HepG2 (cell line): ENCODE measurements at regions not wholly inside any gene's neighbourhood (a gene's known extent, or its start where the extent isn't known, plus 50 kb on each side); places are given as distances from the start of the nearest gene placed in this dataset.

Experiments
- ATAC-seq: fragments of 200-7000 bp; cut with Tn5 transposase; 3 replicates; pipeline ENCODE4 v1.9.1; 2020; ENCODE audit warnings: mild to moderate bottlenecking, moderate library complexity
- BruUV-seq: library from RNA; stranded (reverse); fragments of 400-500 nt; replicated peaks from 2 replicates; lab custom pipeline; 2021; lab: Mats Ljungman, UMichigan
- CTCF ChIA-PET: fragments of 300-600 bp; formaldehyde crosslinking; extraction: SDS; loops from one replicate; lab custom pipeline; 2021; ENCODE audit warnings: low total read pairs, inconsistent platforms, low intra/inter-chr PET ratio; lab: Yijun Ruan, JAX
- POLR2A ChIA-PET: fragments of 350-600 bp; sonication (Branson Sonifier 250); formaldehyde crosslinking; loops from one replicate; lab custom pipeline; 2020; ENCODE audit warnings: antibody characterized with exemption, inconsistent platforms; lab: Yijun Ruan, JAX
- DNase-seq: peaks from one replicate; pipeline ENCODE4 v3.0.0-alpha.2; 2015; ENCODE audit warnings: low spot score
- FAIRE-seq: peaks from 3 replicates; lab custom pipeline; 2011; peaks lifted over from hg19 to GRCh38; lab: Jason Lieb, UNC
- H2AFZ ChIP-seq: one replicate; pipeline ENCODE4 v1.6.1; 2011; ENCODE audit warnings: low read length, inconsistent platforms
- H3K27ac ChIP-seq: fragments of 300-600 bp; 3 replicates; pipeline ENCODE4 v1.8.0; 2011; ENCODE audit warnings: mixed run types, mild to moderate bottlenecking, mixed read lengths, low read length, inconsistent platforms; ENCODE audit not compliant: insufficient read depth; ENCODE audit errors: extremely low read length
- H3K27me3 ChIP-seq, 2 experiments: fragments of 200-600 bp in 1 of 2; 2 replicates in 1 of 2; 3 replicates in 1 of 2; pipeline versions ENCODE4 v1.6.0 to v1.8.0; 2011; ENCODE audit warnings: low read length in 2 of 2, mild to moderate bottlenecking in 2 of 2, moderate library complexity in 2 of 2, inconsistent platforms in 1 of 2; ENCODE audit not compliant: insufficient read depth in 2 of 2, control insufficient read depth in 1 of 2
- H3K36me3 ChIP-seq, 2 experiments: fragments of 200-600 bp in 1 of 2; replicated peaks in 1 of 2; 2 replicates in 1 of 2; 3 replicates in 1 of 2; pipeline versions ENCODE4 v1.5.1 to v1.8.0; 2011; ENCODE audit warnings: low read length in 2 of 2, inconsistent platforms in 1 of 2; ENCODE audit not compliant: insufficient read depth in 2 of 2, control insufficient read depth in 1 of 2
- H3K4me1 ChIP-seq: 2 replicates; pipeline ENCODE4 v1.5.1; 2012; ENCODE audit warnings: low read length, inconsistent platforms; ENCODE audit not compliant: insufficient read depth
- H3K4me2 ChIP-seq: 2 replicates; pipeline ENCODE4 v1.6.0; 2011; ENCODE audit warnings: low read depth, low read length, inconsistent platforms
- H3K4me3 ChIP-seq, 3 experiments: fragments of 200-600 bp in 1 of 3; sonication (generic), shearing (Covaris generic) in 1 of 3; replicated peaks in 1 of 3; 2 replicates each; pipeline ENCODE4 v1.5.1; 2011 to 2016; ENCODE audit warnings: low read length in 3 of 3, inconsistent platforms in 2 of 3, low read depth in 2 of 3, mild to moderate bottlenecking in 2 of 3, control low read depth in 1 of 3, mixed read lengths in 1 of 3; ENCODE audit not compliant: insufficient read depth in 1 of 3
- H3K79me2 ChIP-seq: one replicate; pipeline ENCODE4 v1.6.1; 2011; ENCODE audit warnings: low read length, inconsistent platforms; ENCODE audit not compliant: insufficient read depth
- H3K9ac ChIP-seq: 2 replicates; pipeline ENCODE4 v1.6.0; 2011; ENCODE audit warnings: mild to moderate bottlenecking, low read depth, low read length, inconsistent platforms; ENCODE audit not compliant: insufficient read depth
- H3K9me3 ChIP-seq: 2 replicates; pipeline ENCODE4 v1.5.1; 2012; ENCODE audit warnings: mild to moderate bottlenecking, low read length
- H4K20me1 ChIP-seq: 2 replicates; pipeline ENCODE4 v1.6.0; 2011; ENCODE audit warnings: inconsistent platforms, mild to moderate bottlenecking, low read length, moderate library complexity; ENCODE audit not compliant: insufficient read depth
- ARNT ChIP-seq: fragments of 450-650 bp; IDR thresholded peaks from 2 replicates; pipeline ENCODE4 v1.6.1; 2017
- HOXA3 ChIP-seq: sonication (generic); formaldehyde crosslinking; IDR thresholded peaks from 2 replicates; pipeline ENCODE4 v1.5.0; 2020; ENCODE audit warnings: missing genetic modification reagents
- MTF1 ChIP-seq: sonication (generic); formaldehyde crosslinking; IDR thresholded peaks from 2 replicates; pipeline ENCODE4 v1.5.0; 2020; ENCODE audit warnings: missing genetic modification reagents
- MXI1 ChIP-seq: IDR thresholded peaks from 3 replicates; pipeline ENCODE4 v1.6.1; 2012; ENCODE audit warnings: low read depth, low read length, inconsistent platforms, borderline replicate concordance
- NPAS2 ChIP-seq: sonication (generic); formaldehyde crosslinking; IDR thresholded peaks from 2 replicates; pipeline ENCODE4 v1.8.0; 2022; ENCODE audit warnings: mild to moderate bottlenecking, missing genetic modification reagents, borderline replicate concordance
- PAWR ChIP-seq: sonication (generic); formaldehyde crosslinking; IDR thresholded peaks from 2 replicates; pipeline ENCODE4 v1.4.0; 2020; ENCODE audit warnings: missing genetic modification reagents, mild to moderate bottlenecking, borderline replicate concordance
- TIGD3 ChIP-seq: sonication (generic); formaldehyde crosslinking; IDR thresholded peaks from 2 replicates; pipeline ENCODE4 v1.5.1; 2020; ENCODE audit warnings: mild to moderate bottlenecking, missing genetic modification reagents, borderline replicate concordance
- YY1 ChIP-seq: IDR thresholded peaks from 2 replicates; pipeline ENCODE4 v1.6.1; 2011; ENCODE audit warnings: low read length, low read depth, moderate library complexity, mild to moderate bottlenecking; ENCODE audit not compliant: insufficient read depth, insufficient replicate concordance
- ZBTB3 ChIP-seq: sonication (generic); formaldehyde crosslinking; IDR thresholded peaks from 2 replicates; pipeline ENCODE4 v1.4.0; 2020; ENCODE audit warnings: low read depth, mild to moderate bottlenecking, moderate library complexity, missing genetic modification reagents, borderline replicate concordance
- ZNF136 ChIP-seq: sonication (generic); formaldehyde crosslinking; IDR thresholded peaks from 2 replicates; pipeline ENCODE4 v1.8.1; 2022; ENCODE audit warnings: low read depth, mild to moderate bottlenecking, moderate library complexity, missing genetic modification reagents
- ZNF207 ChIP-seq: fragments of 450-650 bp; IDR thresholded peaks from 2 replicates; pipeline ENCODE4 v1.6.1; 2016; ENCODE audit warnings: antibody characterized with exemption, borderline replicate concordance
- ZNF329 ChIP-seq: sonication (generic); formaldehyde crosslinking; IDR thresholded peaks from 2 replicates; pipeline ENCODE4 v1.9.0; 2021; ENCODE audit warnings: low read depth, mild to moderate bottlenecking, missing genetic modification reagents
- ZNF382 ChIP-seq: sonication (generic); formaldehyde crosslinking; IDR thresholded peaks from 2 replicates; pipeline ENCODE4 v1.5.0; 2020; ENCODE audit warnings: missing genetic modification reagents, mild to moderate bottlenecking, borderline replicate concordance
- ZNF547 ChIP-seq: sonication (generic); formaldehyde crosslinking; IDR thresholded peaks from 2 replicates; pipeline ENCODE4 v1.5.1; 2020; ENCODE audit warnings: mild to moderate bottlenecking, missing genetic modification reagents
- ZNF776 ChIP-seq: sonication (generic); formaldehyde crosslinking; IDR thresholded peaks from 2 replicates; pipeline ENCODE4 v1.4.0; 2020; ENCODE audit warnings: mild to moderate bottlenecking, missing genetic modification reagents
- ZNF780A ChIP-seq: sonication (generic); formaldehyde crosslinking; IDR thresholded peaks from 2 replicates; pipeline ENCODE4 v1.8.0; 2022; ENCODE audit warnings: mild to moderate bottlenecking, missing genetic modification reagents, moderate library complexity
- in situ Hi-C: cut with HindIII; loops from 2 replicates; pipeline ENCODE4 v1.10.0; 2017; ENCODE audit warnings: low pct_unique_long_range_greater_than_20kb; ENCODE audit not compliant: extremely low pct_ligation_motif_present
- intact Hi-C: fragments of 100-400 bp; cut with micrococcal nuclease; formaldehyde crosslinking; loops from one replicate; pipeline ENCODE4 v1.10.0; 2022; ENCODE audit not compliant: unreplicated experiment
- TF ChIP-seq, protein P1 (sequence below): sonication (generic); formaldehyde crosslinking; IDR thresholded peaks from 2 replicates; pipeline ENCODE4 v1.8.1; 2022; ENCODE audit warnings: mild to moderate bottlenecking, missing genetic modification reagents

DNA sequence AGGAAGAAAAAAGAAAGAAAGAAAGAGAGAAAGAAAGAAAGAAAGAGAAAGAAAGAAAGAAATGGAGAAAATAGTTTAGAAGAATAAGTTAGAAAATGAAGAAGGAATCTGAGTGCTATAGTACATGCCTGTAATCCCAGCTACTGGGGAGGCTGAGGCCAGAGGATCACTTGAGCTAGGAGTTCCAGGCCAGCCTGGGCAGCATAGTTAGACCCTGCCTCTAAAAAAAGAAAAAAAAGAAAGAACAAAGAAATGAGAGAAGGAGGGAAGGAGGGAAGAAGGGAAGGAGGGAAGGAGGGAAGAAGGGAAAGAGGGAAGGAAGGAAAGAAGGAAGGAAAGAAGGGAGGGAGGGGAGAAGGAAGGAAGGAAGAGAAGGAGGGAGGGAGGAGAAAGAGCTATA is 1339.8 kb downstream of the OLFM4 start:
- H3K9me3 ChIP-seq = peaks cover 36% of the 10 kb centered on the region
- in situ Hi-C loops = no loop called here
- ChIA-PET POLR2A (no interaction called here), CTCF (no interaction called here)
- no peaks in the 10 kb centered on the region for H3K4me1 ChIP-seq
- H4K20me1 ChIP-seq = no peaks in the 10 kb centered on the region
- no peaks in the 10 kb centered on the region for H3K27me3 ChIP-seq
- H2AFZ ChIP-seq = no peak overlapping the region
- no peak for TF ChIP-seq PAWR (CRISPR knock-in tag)
- TF ChIP-seq ZBTB3 (CRISPR knock-in tag) = no peak
- TF ChIP-seq YY1 = no peak
- no peak for TF ChIP-seq ZNF329 (CRISPR knock-in tag)
- no peak for TF ChIP-seq ARNT
- TF ChIP-seq ZNF382 (CRISPR knock-in tag) = no peak
- no peak for TF ChIP-seq ZNF776 (CRISPR knock-in tag)
- TF ChIP-seq HOXA3 (CRISPR knock-in tag) = no peak
- TF ChIP-seq NPAS2 (CRISPR knock-in tag) = no peak
- no peak for TF ChIP-seq MTF1 (CRISPR knock-in tag)
- no peak for TF ChIP-seq ZNF547 (CRISPR knock-in tag)
- TF ChIP-seq ZNF136 = no peak
- no peak for TF ChIP-seq TIGD3 (CRISPR knock-in tag)
- TF ChIP-seq MXI1 = no peak
- no peak for TF ChIP-seq ZNF207
- no peak for TF ChIP-seq ZNF780A (CRISPR knock-in tag)
- TF ChIP-seq, protein P1, sequence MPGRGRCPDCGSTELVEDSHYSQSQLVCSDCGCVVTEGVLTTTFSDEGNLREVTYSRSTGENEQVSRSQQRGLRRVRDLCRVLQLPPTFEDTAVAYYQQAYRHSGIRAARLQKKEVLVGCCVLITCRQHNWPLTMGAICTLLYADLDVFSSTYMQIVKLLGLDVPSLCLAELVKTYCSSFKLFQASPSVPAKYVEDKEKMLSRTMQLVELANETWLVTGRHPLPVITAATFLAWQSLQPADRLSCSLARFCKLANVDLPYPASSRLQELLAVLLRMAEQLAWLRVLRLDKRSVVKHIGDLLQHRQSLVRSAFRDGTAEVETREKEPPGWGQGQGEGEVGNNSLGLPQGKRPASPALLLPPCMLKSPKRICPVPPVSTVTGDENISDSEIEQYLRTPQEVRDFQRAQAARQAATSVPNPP (CRISPR knock-in tag) = no peak
- no peak for DNase-seq
- FAIRE-seq = no peak
- no peaks in the 10 kb centered on the region for H3K79me2 ChIP-seq
- H3K9ac ChIP-seq = no peak overlapping the region
- H3K27ac ChIP-seq = no peak overlapping the region
- no peak overlapping the region for H3K4me2 ChIP-seq
- intact Hi-C loops = no loop called here
- ATAC-seq = no peak
- no peak overlapping the region for H3K4me3 ChIP-seq
- BruUV-seq = no TSS peak
- no peaks in the 10 kb centered on the region for H3K36me3 ChIP-seq
